GM13977 (cell line): ENCODE measurements at regions not wholly inside any gene's neighbourhood (a gene's known extent, or its start where the extent isn't known, plus 50 kb on each side); places are given as distances from the start of the nearest gene placed in this dataset.

Source experiments
- DNase-seq: peaks from one replicate; pipeline ENCODE4 v3.0.0; 2012; ENCODE audit warnings: low spot score
- in situ Hi-C: fragments of 300-500 bp; cut with MboI; formaldehyde crosslinking; loops from one replicate; pipeline ENCODE4 v1.12.0; 2022; ENCODE audit warnings: low sequenced_read_pairs, low pct_unique_long_range_greater_than_20kb, mixed read lengths, inconsistent platforms; ENCODE audit not compliant: unreplicated experiment
- TF ChIP-seq, protein P1 (sequence below): IDR thresholded peaks from 2 replicates; pipeline ENCODE4 v1.5.1; 2012; ENCODE audit warnings: mild to moderate bottlenecking, control low read depth; ENCODE audit not compliant: insufficient read depth; ENCODE audit errors: extremely low read depth, missing control alignments

DNA sequence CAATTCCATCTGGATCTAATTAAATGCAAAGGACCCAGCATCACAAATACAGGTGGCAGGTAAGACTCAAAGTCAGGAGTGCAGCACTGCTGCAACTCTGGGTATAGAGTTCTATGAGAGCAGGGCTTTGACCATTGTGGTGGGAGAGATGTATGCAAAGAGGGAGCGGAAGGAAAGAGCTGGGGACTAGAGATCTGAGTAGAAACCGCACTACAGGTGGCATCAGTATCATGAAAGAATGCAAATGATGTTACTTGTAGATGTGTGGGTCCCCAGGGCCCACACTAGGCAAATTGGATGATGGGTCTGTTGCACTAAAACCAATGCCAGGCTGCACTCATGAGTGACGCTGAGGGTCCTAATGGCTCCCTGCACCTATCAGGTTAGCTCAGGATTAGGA is 287.1 kb upstream of the ASIC2 start:
- TF ChIP-seq, protein P1, sequence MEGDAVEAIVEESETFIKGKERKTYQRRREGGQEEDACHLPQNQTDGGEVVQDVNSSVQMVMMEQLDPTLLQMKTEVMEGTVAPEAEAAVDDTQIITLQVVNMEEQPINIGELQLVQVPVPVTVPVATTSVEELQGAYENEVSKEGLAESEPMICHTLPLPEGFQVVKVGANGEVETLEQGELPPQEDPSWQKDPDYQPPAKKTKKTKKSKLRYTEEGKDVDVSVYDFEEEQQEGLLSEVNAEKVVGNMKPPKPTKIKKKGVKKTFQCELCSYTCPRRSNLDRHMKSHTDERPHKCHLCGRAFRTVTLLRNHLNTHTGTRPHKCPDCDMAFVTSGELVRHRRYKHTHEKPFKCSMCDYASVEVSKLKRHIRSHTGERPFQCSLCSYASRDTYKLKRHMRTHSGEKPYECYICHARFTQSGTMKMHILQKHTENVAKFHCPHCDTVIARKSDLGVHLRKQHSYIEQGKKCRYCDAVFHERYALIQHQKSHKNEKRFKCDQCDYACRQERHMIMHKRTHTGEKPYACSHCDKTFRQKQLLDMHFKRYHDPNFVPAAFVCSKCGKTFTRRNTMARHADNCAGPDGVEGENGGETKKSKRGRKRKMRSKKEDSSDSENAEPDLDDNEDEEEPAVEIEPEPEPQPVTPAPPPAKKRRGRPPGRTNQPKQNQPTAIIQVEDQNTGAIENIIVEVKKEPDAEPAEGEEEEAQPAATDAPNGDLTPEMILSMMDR = no peak
- in situ Hi-C loops = no loop called here

DNA sequence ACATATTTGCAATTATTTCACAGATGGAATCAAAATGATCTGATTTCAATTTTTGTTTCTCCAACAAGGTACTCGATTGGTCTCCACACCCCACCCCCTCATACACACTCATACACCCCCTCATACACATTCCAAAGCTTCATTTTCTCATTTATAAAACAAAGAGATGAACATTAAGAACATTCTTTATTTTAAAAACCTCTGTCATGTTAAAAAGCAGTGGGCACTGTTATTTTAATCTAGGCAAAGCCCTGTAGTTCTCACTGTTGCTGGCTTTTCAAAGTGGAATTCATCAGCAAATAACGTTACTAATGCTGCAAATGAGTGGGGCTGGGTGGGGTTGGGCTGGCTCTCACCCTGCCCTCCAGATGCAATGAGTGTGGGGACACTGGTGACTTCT is 289.6 kb upstream of the ASIC2 start:
- TF ChIP-seq, protein P1 = no peak
- no peak for DNase-seq
- in situ Hi-C loops = no loop called here

More for the DNA sequence above, 287.1 kb upstream of the ASIC2 start:
- no peak for DNase-seq

DNA sequence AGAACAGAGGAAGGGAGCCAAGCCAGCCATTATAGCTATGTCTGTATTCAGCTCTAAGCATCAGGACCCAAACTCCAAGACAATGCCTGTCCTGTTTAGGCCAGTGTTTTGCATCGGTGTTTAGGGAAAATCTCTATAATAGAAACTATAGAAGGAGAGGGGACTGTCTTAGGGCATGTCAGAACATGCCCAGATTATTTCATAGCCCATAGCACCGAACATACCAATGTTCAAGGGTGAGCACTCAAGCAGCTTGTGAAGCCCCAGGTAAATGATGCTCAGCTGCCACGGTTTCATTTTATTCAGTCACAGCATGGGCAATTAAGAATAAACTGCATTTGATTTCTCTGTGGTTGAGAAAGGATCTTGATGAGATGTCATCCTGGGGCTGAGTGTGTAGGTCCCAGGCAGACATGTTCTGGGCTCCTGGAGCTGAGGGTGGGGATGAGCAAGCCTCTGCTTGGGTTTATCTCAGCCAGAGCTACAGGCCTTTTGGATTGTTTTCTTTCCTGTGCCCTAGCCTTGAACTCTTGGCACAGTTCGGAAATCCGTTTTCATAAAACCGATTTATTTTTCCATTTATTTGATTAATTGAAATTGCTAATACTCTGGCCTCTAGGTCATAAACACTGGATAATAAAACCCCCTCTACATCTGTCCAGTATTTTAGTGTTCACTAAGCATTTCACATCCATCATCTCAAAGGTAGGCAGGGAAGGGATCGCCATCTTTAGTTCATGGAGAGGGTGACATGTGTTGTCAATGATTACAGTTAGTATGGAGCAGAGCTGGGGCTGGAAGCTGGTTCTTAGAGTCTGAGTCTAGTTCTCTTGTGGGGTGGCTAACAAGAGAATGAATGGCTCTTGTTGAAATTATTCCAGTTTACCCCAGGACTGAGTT is 290.7 kb upstream of the ASIC2 start:
- TF ChIP-seq, protein P1 = no peak
- in situ Hi-C loops = no loop called here
- no peak for DNase-seq

DNA sequence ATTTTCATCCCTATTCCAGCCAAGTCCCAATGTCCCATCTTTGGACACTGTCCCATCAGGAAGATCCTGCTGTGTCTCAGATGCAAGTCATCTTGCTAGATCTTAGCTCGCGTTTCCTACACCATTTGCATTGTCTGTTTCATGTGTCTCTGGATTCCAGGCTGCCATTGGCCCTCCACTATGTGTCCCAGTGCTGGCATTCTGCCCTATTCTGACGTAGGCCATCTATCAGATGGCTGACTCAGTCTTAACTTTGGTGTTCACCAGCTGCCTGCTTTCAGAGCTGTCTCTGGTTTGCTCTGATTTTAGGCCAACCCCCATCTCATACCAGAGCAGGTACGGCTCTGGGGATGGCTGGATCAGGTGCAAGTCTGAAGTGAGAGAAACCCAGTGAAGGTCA is 300.9 kb upstream of the ASIC2 start:
- in situ Hi-C loops = no loop called here
- TF ChIP-seq, protein P1 = no peak
- DNase-seq = no peak

DNA sequence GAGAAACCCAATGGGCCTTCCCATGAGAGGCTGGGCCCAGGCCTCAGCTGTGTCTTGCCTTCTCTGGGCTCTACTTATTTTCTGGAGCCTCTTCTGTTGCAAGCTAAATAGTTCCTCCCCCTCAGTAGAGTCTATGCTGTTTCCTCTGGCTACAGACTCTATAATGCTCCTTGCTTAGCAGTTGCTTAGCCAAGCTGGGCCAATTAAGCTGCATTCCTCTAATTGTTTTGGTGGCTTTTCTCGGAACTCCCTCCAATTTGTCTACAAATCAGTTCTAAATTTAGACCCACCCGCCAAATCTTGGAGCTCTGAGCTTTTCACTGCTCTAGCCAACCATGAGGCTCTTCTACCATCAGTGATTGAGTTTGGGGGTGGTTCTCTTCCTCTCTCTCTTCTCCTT is 302.7 kb upstream of the ASIC2 start:
- no peak for DNase-seq
- TF ChIP-seq, protein P1 = no peak
- in situ Hi-C loops = no loop called here

DNA sequence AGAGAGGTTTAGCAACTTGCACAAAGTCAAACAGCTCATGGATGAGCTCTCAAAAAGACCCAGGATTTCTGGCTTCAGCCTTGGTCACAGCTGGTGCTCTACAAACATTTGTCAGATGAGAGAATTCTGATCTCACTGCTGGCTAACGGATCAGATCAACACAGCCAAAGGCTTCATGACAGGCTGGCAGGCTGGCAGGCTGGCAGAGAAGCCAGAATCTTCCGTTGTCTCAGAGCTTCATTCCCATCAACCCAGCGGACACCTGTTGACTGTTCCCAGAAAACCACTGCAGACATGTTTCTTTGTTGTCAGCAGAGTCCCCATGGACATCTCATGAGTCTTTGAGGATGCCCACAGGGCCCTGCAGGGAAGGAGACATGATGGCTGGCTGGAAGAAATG is 303.8 kb upstream of the ASIC2 start:
- no peak for DNase-seq
- in situ Hi-C loops = no loop called here

More for the DNA sequence above, 303.8 kb upstream of the ASIC2 start:
- TF ChIP-seq, protein P1 = no peak
